Progenitor cell of endocrine pancreas (in vitro differentiated cells): ENCODE measurements at regions not wholly inside any gene's neighbourhood (a gene's known extent, or its start where the extent isn't known, plus 50 kb on each side); places are given as distances from the start of the nearest gene placed in this dataset.

ENCODE experiments used
- DNase-seq: peaks from one replicate; pipeline ENCODE4 v3.0.0; 2021; ENCODE audit warnings: low spot score; ENCODE audit not compliant: unreplicated experiment
- H3K27ac Mint-ChIP-seq: 2 replicates; pipeline ENCODE4 v1.8.0; 2021; ENCODE audit warnings: mild to moderate bottlenecking, moderate library complexity, mixed read lengths
- H3K27me3 Mint-ChIP-seq: 2 replicates; pipeline ENCODE4 v1.8.0; 2021; ENCODE audit warnings: mixed read lengths
- H3K36me3 Mint-ChIP-seq: 2 replicates; pipeline ENCODE4 v1.8.0; 2022; ENCODE audit warnings: mixed read lengths; ENCODE audit not compliant: insufficient read depth
- H3K4me1 Mint-ChIP-seq: 2 replicates; pipeline ENCODE4 v1.8.0; 2021; ENCODE audit warnings: low read depth, mixed read lengths
- H3K4me3 Mint-ChIP-seq: 2 replicates; pipeline ENCODE4 v1.8.0; 2021; ENCODE audit warnings: low read depth, mild to moderate bottlenecking, moderate library complexity, mixed read lengths
- H3K9me3 Mint-ChIP-seq: 2 replicates; pipeline ENCODE4 v1.8.0; 2021; ENCODE audit warnings: low read depth, mixed read lengths
- CTCF ChIP-seq: fragments of 200-600 bp; sonication (generic); IDR thresholded peaks from one replicate; pipeline ENCODE4 v1.5.0; 2021; ENCODE audit warnings: antibody characterized with exemption, mild to moderate bottlenecking; ENCODE audit not compliant: unreplicated experiment

- Mint-ChIP-seq H3K4me3 (no peak overlapping the region), H3K4me1 (no peaks in the 10 kb centered on the region), H3K27me3 (peaks cover 39% of the 10 kb centered on the region), H3K27ac (no peak overlapping the region), H3K9me3 (no peaks in the 10 kb centered on the region), H3K36me3 (no peaks in the 10 kb centered on the region)
- no peak for TF ChIP-seq CTCF
- no peak for DNase-seq
Observed at GRCh38 chr17:77827039-77827438, 131.5 kb upstream of the TNRC6C start.

GRCh38 chr17:77827511-77827910, 131.0 kb upstream of the TNRC6C start:
- H3K27ac Mint-ChIP-seq, result no peak overlapping the region
- TF ChIP-seq CTCF, result no peak
- no peaks in the 10 kb centered on the region for H3K9me3 Mint-ChIP-seq
- H3K36me3 Mint-ChIP-seq, result no peaks in the 10 kb centered on the region
- no peak overlapping the region for H3K4me3 Mint-ChIP-seq
- DNase-seq, result no peak
- peaks cover 40% of the 10 kb centered on the region for H3K27me3 Mint-ChIP-seq
- H3K4me1 Mint-ChIP-seq, result no peaks in the 10 kb centered on the region

GRCh38 chr17:77828749-77829539, 129.6 kb upstream of the TNRC6C start:
- Mint-ChIP-seq H3K36me3 (no peaks in the 10 kb centered on the region), H3K4me3 (no peak overlapping the region), H3K4me1 (no peaks in the 10 kb centered on the region), H3K27me3 (peaks cover 42% of the 10 kb centered on the region), H3K9me3 (no peaks in the 10 kb centered on the region), H3K27ac (no peak overlapping the region)
- no peak for DNase-seq
- TF ChIP-seq CTCF, result no peak

- Mint-ChIP-seq H3K4me1 (peaks cover 3% of the 10 kb centered on the region), H3K27me3 (peaks cover 46% of the 10 kb centered on the region), H3K9me3 (no peaks in the 10 kb centered on the region), H3K36me3 (no peaks in the 10 kb centered on the region), H3K27ac (no peak overlapping the region), H3K4me3 (no peak overlapping the region)
- DNase-seq, result no peak
- TF ChIP-seq CTCF, result no peak
Observed at GRCh38 chr17:77829843-77830799, 128.4 kb upstream of the TNRC6C start.

DNA sequence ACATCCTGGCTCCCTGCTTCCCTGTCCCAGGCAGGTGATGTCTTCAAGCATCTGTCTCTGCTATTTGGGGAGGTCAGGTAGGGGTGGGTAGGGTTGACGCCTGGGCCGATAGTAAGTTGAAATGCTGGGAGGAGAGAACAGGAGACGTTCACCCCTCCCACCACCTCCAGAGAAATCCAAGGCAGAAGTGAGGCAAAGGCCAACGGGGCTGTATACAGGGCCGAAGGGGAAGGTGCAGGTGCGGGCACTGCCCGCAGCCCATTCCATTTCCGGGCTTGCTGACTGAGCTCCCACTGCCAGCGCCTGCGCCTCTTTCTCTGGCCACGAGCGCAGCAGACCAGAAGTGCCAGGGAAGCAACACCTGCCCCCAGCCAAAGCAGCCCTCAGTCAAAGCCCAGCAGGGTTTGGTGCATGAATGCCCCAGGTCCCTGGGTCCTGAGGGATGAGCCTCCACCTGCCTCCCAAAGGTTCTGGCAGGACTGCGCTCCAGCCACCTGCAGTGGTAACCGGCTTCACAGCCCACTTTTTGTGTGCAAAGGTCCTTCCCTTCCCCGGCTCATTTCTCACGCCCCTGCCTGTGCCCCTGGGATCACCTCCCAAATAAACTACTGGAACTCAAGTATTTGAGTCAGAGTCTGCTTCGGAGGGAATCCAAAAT, 127.6 kb upstream of the TNRC6C start:
- Mint-ChIP-seq H3K27me3 (peaks cover 45% of the 10 kb centered on the region), H3K4me3 (no peak overlapping the region), H3K9me3 (no peaks in the 10 kb centered on the region), H3K36me3 (no peaks in the 10 kb centered on the region), H3K27ac (no peak overlapping the region), H3K4me1 (peaks cover 3% of the 10 kb centered on the region)
- DNase-seq, result no peak
- no peak for TF ChIP-seq CTCF
